GM19452 (cell line): ENCODE measurements at regions not wholly inside any gene's neighbourhood (a gene's known extent, or its start where the extent isn't known, plus 50 kb on each side); places are given as distances from the start of the nearest gene placed in this dataset.
A peak's percentile ranks its signal among the peaks of the same experiment; 100 is the strongest.
"Not testable (repeated sequence)": the region's sequence is repeated elsewhere in the genome, so short reads cannot be mapped to it uniquely, and the experiment has no call there.

Experiments used
- ATAC-seq: cut with Tn5 transposase; IDR thresholded peaks from one replicate; pipeline ENCODE4 v1.9.1; 2021; ENCODE audit not compliant: unreplicated experiment

DNA sequence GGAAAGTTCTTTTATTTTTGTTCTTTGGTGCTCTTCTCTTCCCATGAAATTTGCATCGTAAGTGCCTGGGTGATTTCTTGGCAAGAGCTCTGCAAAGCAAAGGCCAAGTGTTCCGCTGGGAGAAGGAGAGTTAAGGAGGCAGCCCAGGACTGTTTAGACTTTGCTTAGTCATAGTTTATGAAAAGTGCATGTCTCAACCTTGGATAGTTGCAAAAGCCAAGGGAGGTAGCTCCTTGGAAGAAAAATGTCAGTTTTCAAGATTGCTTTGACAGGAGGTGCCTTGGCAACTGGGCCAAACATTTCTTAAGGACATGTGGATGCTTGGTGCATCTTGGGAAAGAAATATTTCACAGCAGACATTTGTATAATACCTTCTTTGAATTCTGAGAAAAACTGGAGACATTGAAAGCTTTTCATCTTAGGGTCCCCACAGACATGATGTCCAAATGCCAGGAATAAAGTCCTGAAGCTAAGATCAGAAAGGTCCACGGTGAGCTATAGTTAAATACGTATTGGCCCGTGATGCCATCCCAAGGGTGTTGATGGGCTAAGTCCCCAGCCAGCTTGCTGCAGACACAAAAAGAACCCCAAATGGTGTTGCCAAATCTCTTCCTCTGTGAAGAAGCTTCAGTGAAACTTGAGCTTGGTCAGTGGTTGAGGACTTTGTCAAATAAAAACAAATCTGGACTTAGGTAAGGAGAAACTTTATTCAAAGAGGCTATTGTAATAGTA, 96.3 kb upstream of the THUMPD2 start:
- ATAC-seq: no peak

DNA sequence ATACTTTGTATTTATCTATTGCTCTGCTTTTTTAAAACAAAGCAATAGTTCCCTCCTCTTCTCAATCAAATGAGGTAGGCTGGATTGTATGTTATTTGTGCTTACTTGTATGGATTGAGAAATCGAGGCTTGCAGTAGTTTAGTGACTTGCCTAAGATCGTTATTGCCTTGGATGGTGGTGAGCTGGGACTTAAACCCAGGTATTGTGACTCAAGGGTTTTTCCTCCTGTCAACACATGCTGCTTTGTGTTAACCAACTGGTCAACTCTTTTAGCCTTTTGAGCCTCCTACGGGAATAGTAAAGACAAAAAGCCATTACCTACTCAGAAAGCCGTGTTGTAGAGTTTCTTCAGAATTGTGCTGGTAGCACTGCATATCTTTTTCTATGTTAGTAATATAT, 95.2 kb upstream of the THUMPD2 start:
- no peak for ATAC-seq

DNA sequence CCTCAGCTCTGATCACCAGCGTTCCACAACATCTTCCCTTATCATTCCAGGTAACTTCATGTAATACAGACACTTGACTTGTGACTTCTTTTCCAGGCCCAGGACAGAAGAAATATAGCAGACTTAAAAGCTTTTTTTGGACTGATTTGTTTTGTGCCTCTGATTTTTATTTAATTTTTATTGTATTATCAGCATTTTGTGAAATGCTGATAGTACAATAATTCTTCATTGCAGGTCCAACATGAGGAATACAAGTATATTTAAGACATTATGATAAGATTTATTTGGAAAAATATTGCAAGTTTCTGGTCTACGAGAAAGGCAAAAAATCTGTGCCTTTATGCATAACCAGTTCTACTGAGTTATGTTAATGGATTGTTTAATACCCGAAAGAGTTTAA, 94.5 kb upstream of the THUMPD2 start:
- no peak for ATAC-seq

DNA sequence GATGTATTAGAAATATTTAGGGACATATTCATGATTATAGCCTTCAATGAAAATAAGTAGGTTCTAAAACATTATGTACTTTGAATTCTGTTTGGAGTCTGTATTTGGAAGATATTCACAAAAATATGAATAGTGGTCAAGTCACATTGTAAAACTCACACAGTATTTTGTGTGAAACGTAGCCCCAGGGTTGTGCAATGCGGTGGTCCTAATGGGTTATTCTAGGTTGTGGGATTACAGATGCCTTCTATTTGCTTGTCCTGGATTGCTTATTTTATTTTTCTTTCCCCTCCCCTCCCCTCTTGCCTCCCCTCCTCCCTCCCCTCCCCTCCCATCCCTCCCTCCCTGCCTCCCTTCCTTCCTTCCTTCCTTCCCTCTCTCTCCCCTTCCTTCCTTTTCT, 93.7 kb upstream of the THUMPD2 start:
- ATAC-seq: no peak

DNA sequence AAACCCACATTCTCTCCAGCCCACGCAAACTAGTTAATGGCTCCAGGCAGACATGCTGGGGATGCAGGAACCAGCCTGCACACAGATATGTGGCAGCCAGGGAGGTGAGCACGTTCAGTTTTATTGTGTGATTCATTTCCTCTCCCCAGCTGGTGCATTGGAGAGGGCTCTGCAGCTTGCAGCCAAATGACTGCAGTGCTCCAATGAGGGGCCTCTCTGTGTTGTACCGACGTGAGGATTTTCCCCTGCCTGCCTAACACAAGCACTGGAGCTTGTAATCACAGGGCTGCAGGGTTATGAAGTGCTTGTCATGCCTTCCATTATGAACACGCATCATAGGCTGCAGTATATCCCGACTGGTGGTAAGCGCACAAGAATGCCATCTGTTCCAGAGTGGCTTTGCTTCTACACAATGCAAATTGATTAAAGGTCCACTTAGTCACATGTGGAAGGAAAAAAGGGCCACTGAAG, 92.3 kb upstream of the THUMPD2 start:
- ATAC-seq: no peak

DNA sequence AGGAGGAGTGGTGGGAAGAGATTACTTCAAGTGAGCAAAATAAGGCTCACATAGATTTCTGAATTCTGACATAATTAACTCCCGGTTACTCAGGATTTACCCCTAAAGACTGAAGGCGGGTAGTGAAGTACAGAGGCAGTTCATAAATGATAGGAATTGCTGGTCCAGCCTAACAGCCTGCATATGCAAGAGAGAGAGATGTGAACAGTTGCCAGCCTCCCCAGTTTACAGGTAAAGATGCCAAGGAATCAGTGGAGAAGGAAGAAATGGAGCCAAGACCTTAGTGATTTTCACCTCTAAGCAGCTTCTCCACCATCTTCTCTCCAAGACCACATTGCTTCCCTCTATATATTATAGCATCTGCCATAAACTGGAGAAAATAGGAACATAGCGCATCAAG, 91.8 kb upstream of the THUMPD2 start:
- no peak for ATAC-seq

DNA sequence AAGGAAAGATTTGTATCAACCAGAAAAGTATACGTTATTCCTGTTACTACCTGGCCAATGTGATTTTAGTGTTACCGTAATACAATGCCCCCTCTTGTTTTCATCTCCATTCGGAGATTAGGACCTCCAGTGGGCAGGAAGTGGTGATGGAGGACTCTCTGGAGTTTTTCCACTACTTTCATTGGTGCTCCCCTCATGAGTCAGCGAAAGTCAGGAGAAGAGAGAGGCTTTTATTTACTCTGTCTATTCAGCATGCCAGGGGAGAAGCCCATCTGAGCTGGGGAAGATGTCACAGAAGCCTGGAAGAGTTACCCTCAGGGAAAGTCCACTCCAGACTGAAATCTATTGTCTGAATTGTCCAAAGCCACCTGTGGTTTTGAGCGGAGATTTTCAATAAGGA, 88.2 kb upstream of the THUMPD2 start:
- no peak for ATAC-seq

DNA sequence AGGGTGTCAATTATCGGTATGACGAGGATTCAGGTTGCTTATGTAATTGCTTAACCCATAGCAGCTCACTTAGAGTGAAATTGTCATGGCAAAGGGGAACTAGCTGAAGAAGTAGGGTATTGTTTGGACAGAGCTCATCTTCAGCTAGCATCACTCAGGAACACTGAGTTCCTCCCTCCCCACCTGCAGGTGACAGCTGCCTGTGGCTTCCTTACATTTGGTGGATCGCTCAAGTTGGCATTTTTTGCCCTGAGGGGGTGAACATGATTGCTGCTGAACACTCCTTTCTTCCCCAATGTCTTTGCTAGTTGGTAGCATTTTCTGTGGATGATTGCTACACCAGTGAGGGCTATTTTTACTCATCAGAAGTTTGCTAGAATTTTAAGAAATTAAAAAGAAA, 86.7 kb upstream of the THUMPD2 start:
- ATAC-seq: no peak

DNA sequence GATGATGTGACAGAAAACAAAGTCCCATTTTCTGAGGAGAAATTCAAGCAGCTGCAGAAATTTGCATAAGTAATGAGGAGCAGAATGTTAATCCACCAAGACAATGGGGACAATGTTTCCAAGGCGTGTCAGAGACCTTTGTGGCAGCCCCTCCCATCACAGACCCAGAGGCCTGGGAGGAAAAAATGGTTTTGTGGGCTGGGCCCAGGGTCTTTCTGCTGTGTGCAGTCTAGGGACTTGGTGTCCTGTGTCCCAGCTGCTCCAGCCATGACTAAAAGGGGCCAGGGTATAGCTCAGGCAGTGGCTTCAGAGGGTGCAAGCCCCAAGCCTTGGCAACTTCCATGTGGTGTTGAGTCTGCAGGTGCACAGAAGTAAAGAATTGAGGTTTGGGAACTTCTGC, 84.6 kb upstream of the THUMPD2 start:
- ATAC-seq: not testable (repeated sequence)

DNA sequence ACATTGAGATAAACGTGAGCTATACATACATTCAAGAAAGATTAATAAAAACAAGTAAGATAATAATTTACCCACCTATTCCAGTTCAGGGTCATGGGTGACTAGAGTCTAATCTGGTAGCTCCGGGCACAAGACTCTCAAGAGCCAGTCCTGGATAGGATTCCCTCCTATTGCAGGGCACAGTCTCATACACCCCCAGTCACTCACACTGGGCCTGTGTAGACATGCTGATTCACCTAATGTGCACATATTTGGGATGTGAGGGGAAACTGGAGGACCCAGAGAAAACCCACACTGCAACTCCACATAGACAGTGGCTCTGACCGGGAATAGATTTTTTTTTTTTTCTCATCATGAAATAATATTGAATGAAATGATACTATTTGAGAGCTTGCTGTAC, 81.5 kb upstream of the THUMPD2 start:
- no peak for ATAC-seq

DNA sequence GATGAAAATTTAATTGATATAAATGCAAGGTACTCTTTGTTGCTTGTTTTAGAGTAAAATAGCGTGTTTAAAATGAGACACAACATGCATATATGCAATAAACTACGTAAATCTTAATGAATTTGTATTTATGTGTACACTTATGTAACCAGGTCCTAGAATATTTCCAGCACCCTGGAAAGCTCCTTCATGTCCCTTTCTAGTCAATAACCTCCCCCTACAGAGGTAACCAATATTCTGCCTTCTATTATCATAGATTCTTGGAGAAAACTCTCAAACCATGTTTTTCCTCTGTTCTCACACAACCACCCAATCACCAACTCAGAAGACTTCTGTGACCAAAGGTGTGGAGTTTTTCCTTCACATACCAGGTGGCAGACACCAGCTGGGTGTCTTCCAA, 79.6 kb upstream of the THUMPD2 start:
- no peak for ATAC-seq

DNA sequence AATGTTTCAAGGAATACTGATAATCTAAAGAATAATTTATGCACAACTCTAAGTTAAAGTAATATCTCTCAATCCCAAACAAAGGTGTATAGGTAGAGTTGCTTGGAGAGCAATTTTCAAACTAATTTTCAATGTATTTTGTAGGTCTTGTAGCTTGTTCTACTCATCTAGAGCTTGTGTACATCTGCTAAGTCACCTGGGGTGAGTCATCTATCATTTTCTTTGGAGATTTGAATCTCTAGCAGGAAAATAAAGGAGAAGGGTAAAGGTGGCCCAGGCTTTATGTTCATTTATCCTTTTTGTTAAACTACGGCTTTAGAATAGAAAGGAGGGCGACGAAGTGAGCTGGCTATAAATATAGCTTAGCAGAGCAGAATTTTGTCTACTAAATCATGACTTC, 76.8 kb upstream of the THUMPD2 start:
- ATAC-seq: no peak

DNA sequence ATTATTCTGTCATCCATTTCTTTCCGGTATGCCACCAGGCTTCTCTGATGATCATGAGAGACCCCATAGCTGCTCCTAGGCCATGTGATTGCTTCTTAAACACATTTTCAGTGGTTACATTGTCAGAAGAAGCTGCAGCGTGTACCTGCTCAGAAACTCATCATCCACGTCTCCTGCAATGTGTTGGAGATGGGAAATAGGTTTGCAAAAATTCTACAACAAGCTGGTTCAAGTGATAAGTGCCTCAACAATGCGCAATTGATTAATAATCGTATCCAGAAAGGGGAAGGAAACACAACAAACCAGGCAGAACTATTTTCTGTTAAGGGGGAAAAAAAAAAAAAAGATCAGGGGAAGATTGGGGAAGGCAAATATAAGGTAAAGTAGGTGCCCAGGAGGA, 75.7 kb upstream of the THUMPD2 start:
- ATAC-seq: no peak

DNA sequence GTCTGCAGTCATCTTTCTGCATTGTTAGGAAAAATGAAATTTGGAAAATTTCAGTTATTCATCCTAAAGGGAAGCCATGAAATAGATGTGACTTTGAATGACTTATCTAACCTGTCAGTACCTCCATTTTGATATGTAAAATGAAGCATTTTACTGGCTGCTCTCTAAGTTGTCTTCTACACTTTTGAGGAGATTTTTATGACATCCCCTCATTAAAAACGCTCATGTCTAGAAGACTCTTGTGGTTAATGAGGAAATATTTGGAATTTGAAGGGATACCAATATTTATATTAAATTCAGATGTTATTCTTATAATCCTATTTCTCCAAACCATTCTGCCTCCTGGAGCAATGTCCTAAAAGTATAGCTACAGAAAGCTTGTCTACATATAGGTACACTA, 73.8 kb upstream of the THUMPD2 start:
- ATAC-seq: no peak

DNA sequence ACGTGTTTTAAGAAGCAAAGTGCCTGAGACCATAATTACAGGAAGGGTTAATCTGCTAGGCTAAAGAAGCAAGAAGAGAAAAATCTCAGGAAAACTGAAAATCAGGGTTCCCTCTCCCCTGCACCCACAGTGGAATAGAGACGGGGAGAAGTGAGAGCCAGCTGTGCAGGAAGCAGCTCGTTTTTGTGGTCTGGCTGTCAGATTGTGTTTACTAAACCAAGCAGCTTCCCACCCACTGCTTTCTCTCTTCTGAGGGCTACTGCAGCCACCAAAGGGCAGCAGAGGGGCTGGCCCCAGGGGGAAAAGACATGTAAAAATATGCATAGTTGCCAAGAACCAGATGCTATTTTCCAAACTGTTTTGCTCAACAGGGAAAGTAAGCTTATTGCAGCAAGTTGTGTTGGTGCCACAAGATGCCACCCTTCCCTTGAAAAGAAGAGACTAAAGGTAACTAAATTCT, 72.6 kb upstream of the THUMPD2 start:
- peak; percentile 84 for ATAC-seq

DNA sequence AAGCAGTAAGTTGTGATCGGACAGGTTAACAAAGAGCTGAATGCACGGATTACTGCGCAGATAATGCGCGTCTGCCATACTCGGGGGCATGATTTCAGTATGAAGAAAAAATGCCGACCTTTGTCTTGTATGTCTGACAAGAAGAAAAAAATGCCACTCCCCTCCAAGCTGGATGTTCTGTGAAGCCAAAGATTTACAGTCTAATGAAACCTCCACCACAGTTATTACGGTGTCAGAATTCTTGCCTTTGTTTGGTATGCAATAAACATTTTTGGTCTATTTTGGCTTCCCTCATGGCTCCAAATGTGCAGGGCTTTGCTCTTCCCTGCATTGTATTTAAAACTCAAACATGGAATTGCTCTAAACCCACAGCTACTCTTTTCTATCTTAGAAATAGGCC, 72.2 kb upstream of the THUMPD2 start:
- no peak for ATAC-seq

DNA sequence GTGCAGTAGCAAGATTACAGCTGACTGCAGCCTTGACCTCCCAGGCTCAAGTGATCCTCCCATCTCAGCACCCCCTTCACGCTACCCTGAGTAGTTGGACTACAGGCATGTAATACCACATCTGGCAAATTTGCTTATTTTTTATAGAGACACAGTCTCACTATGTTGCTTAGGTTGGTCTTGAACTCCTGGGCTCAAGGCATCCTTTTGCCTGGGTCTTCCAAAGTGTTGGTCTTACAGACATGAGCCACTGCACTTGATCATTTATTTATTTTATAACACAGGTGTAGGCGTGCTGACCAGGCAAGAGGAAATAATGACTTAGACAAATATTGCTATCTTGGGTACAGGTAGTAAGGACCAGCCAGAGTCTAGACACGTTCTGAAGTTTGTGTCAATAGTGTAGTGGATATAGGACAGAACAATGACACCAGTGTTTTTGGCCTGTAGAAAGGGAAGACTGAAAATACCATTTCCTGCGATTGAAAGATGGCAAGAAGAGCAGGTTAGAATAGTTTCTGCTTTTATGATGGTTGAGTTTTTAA, 71.0 kb upstream of the THUMPD2 start:
- no peak for ATAC-seq

DNA sequence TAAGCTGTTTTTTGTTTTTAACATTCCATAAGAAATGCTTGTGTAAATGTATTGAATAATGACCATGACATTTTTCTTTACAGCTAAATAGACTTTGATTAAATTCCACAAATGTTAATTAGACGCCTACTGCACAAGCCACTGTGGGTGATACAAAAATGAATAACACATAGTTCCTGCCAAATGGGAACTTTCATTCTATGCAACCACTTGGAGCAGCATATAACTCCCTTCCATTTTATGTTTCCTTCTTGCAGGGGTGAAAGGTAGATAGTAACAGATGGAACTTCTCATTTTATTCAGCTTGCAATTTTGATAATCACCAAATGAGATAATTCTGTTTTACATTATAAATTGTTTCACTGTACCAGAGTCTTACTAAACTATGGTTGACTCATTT, 70.0 kb upstream of the THUMPD2 start:
- ATAC-seq: no peak

DNA sequence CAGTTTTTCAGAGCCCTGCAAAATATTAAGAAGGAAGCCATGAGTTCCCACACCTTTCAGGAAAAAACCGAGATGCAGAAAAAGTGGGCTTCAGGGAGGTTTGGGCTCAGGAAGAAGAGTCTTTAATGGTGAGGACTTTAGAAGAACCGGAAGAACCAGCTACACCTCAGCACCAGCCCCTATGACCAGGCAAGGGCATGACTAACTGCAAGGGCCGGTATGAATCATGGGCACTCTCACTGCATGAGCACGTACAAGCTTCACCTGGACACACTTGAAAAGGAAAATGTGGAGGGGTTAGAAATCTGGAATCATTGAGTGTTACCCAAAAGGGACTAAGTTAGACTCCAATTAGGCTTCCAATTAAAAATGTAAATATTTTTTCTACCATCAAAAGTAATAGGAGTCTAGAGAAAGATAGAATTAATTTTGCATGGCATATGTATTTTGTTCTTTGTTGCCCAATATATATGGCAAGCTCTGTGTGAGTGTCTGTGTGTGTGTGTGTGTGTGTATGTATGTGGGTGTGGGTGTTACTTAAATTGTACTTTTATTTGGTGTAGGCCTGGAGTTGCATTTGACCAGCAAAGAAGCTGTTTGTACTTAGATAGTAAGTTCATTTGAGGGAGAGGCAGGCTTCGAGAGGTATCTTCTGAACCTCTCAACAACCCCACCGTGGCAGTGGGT, 66.5 kb upstream of the THUMPD2 start:
- no peak for ATAC-seq

DNA sequence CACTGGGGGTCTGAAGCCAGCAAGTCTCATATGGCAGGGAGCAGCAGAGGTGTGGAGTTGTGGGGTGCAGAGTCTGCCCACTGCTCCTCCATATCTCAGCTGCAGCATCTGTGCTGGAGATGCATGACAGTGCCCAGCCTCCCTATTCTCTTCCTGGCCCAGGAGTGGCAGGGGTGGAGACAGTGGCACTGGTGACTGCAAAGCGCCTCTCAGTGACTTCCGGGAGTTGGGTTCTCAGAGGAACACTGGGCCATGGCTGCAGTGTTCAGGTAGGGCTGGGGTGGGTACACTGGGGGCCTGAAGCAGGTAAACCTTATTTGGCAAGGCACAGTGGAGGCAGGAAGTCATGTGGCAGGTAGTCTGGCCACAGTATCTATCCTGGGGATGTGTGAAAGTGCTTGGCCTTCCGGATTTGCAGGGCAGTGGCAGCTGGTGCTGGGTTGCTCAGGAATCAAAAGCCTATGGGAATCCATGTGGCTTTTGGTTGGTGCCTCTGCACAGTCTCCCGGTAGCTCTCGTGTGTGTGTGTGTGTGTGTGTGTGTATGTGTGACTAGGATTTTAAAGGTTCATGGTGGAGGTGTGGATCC, 60.3 kb upstream of the THUMPD2 start:
- no peak for ATAC-seq

DNA sequence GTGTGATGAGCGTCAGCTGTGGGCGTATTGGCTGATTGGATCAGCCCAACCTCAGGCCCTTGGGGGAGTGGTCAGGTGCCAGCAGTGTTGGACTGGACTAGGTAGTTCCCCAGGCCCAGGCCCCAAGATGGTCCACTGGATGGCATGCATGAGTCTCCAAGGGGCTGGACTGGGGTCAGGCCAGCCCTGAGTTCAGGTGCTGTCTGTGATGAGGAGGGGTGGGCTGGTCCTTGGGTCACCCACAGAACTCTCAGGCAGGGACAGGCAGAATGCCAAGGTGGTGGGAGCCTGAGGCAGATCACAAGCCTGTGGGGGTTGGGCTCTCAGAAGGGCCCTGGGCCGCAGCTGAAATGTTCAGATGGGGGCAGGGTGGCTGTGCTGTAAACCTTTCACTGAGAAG, 59.5 kb upstream of the THUMPD2 start:
- ATAC-seq: no peak

DNA sequence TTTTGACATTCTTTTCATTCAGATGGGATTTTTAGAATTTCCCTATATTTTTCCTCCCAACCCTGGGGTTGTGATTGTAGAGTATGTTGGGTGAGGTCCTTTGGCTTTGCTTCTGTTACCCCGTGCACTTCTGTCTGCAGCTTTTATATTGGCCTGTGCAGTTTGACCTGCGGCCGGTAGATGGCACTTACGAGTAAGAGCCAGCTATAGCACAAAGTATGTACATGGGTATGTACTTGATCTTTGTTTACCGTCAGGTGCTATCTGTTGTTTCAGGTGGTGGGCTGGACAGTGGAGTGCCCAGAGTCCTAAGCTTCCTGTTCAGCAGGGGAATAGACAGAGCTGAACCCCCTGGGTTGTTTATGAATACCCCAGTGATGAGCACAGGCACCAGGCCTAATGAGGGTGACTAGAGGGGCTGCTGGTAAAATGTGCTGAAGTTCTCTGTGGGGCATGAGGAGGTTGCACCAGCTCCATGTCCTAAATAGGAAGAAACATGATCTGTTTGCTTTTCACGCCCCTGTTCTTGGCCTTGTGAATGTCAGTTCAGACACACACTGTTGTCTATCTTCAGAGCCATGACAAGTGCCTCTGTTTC, 58.9 kb upstream of the THUMPD2 start:
- ATAC-seq: peak; percentile 92
